Suprapubic skin (tissue), 3 donors: ENCODE measurements at regions not wholly inside any gene's neighbourhood (a gene's known extent, or its start where the extent isn't known, plus 50 kb on each side); places are given as distances from the start of the nearest gene placed in this dataset.

ENCODE experiments used
- POLR2AphosphoS5 ChIP-seq, 3 donors: sonication (generic); formaldehyde crosslinking; IDR thresholded peaks; one replicate each; pipeline ENCODE4 v1.6.1; 2017; ENCODE audit warnings: antibody characterized with exemption in 3 of 3
- TF ChIP-seq, protein P1 (sequence below), 2 donors: fragments of 200-600 bp in 1 of 2; fragments of 450-650 bp in 1 of 2; sonication (generic) in 1 of 2; IDR thresholded peaks; one replicate each; pipeline ENCODE4 v1.5.1; 2016 to 2019; ENCODE audit warnings: antibody characterized with exemption in 2 of 2, mild to moderate bottlenecking in 1 of 2, moderate library complexity in 1 of 2

GRCh38 chr1:201715801-201716741 is 112.9 kb upstream of the IPO9 start:
- TF ChIP-seq, protein P1, sequence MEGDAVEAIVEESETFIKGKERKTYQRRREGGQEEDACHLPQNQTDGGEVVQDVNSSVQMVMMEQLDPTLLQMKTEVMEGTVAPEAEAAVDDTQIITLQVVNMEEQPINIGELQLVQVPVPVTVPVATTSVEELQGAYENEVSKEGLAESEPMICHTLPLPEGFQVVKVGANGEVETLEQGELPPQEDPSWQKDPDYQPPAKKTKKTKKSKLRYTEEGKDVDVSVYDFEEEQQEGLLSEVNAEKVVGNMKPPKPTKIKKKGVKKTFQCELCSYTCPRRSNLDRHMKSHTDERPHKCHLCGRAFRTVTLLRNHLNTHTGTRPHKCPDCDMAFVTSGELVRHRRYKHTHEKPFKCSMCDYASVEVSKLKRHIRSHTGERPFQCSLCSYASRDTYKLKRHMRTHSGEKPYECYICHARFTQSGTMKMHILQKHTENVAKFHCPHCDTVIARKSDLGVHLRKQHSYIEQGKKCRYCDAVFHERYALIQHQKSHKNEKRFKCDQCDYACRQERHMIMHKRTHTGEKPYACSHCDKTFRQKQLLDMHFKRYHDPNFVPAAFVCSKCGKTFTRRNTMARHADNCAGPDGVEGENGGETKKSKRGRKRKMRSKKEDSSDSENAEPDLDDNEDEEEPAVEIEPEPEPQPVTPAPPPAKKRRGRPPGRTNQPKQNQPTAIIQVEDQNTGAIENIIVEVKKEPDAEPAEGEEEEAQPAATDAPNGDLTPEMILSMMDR (IDR thresholded peaks at IDR 0.05), result no peak
- no peak for TF ChIP-seq POLR2AphosphoS5 (IDR thresholded peaks at IDR 0.05)
